GM19025 (cell line): ENCODE measurements at regions not wholly inside any gene's neighbourhood (a gene's known extent, or its start where the extent isn't known, plus 50 kb on each side); places are given as distances from the start of the nearest gene placed in this dataset.
"Not testable (repeated sequence)": the region's sequence is repeated elsewhere in the genome, so short reads cannot be mapped to it uniquely, and the experiment has no call there.

Experiments
- ATAC-seq: cut with Tn5 transposase; IDR thresholded peaks from one replicate; pipeline ENCODE4 v1.9.1; 2021; ENCODE audit warnings: mild to moderate bottlenecking, low read depth, moderate library complexity; ENCODE audit not compliant: unreplicated experiment

GRCh38 chr9:117936185-117937130 is 232.3 kb downstream of the TLR4 start:
- ATAC-seq, result peak; percentile 63

GRCh38 chr9:117938086-117938485 is 233.9 kb downstream of the TLR4 start:
- ATAC-seq, result no peak

- ATAC-seq, result no peak
These were observed 234.7 kb downstream of the TLR4 start for GRCh38 chr9:117938896-117939295.

GRCh38 chr9:117944750-117945149 is 240.5 kb downstream of the TLR4 start:
- not testable (repeated sequence) for ATAC-seq

GRCh38 chr9:117945286-117945685 is 241.1 kb downstream of the TLR4 start:
- no peak for ATAC-seq

- no peak for ATAC-seq
These were observed 246.9 kb downstream of the TLR4 start for GRCh38 chr9:117951127-117951526.

- no peak for ATAC-seq
These were observed 248.4 kb downstream of the TLR4 start for GRCh38 chr9:117952581-117952980.

GRCh38 chr9:117957267-117957666 is 253.1 kb downstream of the TLR4 start:
- ATAC-seq, result no peak

- no peak for ATAC-seq
These were observed 254.5 kb downstream of the TLR4 start for GRCh38 chr9:117958726-117959125.

GRCh38 chr9:117963493-117964090 is 259.4 kb downstream of the TLR4 start:
- no peak for ATAC-seq

GRCh38 chr9:117970276-117971050 is 266.3 kb downstream of the TLR4 start:
- ATAC-seq, result no peak

GRCh38 chr9:117974108-117974507 is 269.9 kb downstream of the TLR4 start:
- ATAC-seq, result no peak

- no peak for ATAC-seq
These were observed 275.7 kb downstream of the TLR4 start for GRCh38 chr9:117979914-117980313.

GRCh38 chr9:117987945-117988344 is 283.7 kb downstream of the TLR4 start:
- ATAC-seq, result no peak

- ATAC-seq, result no peak
These were observed 287.8 kb downstream of the TLR4 start for GRCh38 chr9:117992006-117992405.

GRCh38 chr9:118000581-118000980 is 296.4 kb downstream of the TLR4 start:
- ATAC-seq, result no peak

- no peak for ATAC-seq
These were observed 299.0 kb downstream of the TLR4 start for GRCh38 chr9:118003240-118003639.

- ATAC-seq, result no peak
These were observed 304.0 kb downstream of the TLR4 start for GRCh38 chr9:118008246-118008645.

GRCh38 chr9:118009614-118010013 is 305.4 kb downstream of the TLR4 start:
- ATAC-seq, result no peak

- no peak for ATAC-seq
These were observed 313.5 kb downstream of the TLR4 start for GRCh38 chr9:118017607-118018122.

GRCh38 chr9:118023644-118024043 is 319.4 kb downstream of the TLR4 start:
- no peak for ATAC-seq
